Neural progenitor cell (in vitro differentiated cells): ENCODE measurements at regions not wholly inside any gene's neighbourhood (a gene's known extent, or its start where the extent isn't known, plus 50 kb on each side); places are given as distances from the start of the nearest gene placed in this dataset.

ENCODE experiments used
- CTCF ChIP-seq: fragments of 200-600 bp; sonication (generic); IDR thresholded peaks from 2 replicates; pipeline ENCODE4 v1.5.1; 2017; ENCODE audit warnings: antibody characterized with exemption, mild to moderate bottlenecking
- EZH2 ChIP-seq: fragments of 200-600 bp; sonication (generic); IDR thresholded peaks from 2 replicates; pipeline ENCODE4 v1.6.1; 2017; ENCODE audit warnings: antibody characterized with exemption, mild to moderate bottlenecking, moderate library complexity

GRCh38 chr4:126958482-126958881 lies 674.3 kb upstream of the INTU start:
- no peak for TF ChIP-seq CTCF
- no peak for TF ChIP-seq EZH2
